Dermis microvascular lymphatic vessel endothelial cell (primary cell): ENCODE measurements at regions not wholly inside any gene's neighbourhood (a gene's known extent, or its start where the extent isn't known, plus 50 kb on each side); places are given as distances from the start of the nearest gene placed in this dataset.
A peak's percentile ranks its signal among the peaks of the same experiment; 100 is the strongest.
"Not testable (repeated sequence)": the region's sequence is repeated elsewhere in the genome, so short reads cannot be mapped to it uniquely, and the experiment has no call there.

Experiments used
- DNase-seq, 2 donors: peaks; one replicate each; pipeline versions ENCODE4 v3.0.0 to v3.0.0-alpha.2; 2010; ENCODE audit warnings: low read depth in 2 of 2

GRCh38 chr11:127873478-127873877 is 713.9 kb downstream of the ETS1 start:
- DNase-seq = no peak

- no peak for DNase-seq
These were observed 721.2 kb downstream of the ETS1 start for GRCh38 chr11:127866109-127866508.

GRCh38 chr11:127864861-127865260 is 722.5 kb downstream of the ETS1 start:
- DNase-seq = no peak

DNA sequence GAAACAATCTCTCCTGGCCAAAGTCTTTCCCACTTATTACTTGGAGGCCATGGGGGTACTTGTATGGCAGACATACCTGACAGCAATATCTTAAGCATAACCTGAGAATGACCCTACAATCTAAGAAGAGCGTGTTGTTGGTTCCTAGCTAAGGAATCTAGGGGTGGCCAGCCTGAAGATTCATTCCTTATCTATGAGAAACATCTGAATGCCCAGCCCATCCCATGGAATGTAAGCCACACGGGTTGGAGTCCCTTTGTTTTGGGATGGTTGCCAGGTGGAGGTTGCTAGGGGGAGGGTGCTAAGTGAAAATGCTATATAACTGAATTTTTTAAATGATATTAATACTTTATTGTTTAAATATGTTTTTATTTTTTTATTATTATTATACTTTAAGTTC is 725.0 kb downstream of the ETS1 start:
- DNase-seq = no peak

DNA sequence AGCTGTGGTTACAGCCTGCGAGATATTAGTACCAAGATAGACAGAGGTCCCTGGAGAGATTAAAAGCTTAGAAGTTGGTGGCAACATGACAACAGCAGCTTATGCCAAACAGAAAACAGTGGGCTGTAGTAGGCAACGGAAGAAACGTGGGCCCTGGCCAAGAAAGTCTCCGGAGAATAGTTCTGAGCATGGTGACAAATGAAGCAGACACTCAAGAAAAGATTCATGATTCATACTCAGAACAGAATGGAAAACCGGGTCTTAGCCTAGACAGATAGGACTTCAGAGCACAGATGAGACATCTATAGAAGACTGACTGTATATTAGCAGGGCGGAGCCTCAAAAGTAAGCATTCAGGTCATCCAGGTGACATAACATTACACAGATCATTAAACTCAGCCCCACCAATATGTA is 727.4 kb downstream of the ETS1 start:
- no peak for DNase-seq

DNA sequence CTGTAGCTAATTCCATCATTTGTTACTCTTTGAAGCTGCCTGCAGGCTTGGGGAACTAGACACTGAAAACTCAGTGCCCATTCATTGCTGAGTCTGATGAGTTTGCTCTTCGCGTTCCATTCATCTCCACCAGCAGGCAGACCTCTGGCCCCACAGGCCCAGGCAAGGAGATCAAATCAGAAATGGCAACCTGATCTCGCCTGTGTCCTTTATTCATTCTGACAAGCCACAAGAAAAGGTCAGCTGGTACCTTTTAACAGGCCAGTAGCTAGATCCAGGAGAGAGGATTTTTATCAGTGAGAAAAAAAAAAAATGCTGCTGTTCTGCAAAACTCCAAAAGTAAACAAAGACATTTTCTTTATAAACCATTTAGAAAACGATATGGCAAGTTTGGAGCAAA is 742.5 kb downstream of the ETS1 start:
- DNase-seq = no peak

DNA sequence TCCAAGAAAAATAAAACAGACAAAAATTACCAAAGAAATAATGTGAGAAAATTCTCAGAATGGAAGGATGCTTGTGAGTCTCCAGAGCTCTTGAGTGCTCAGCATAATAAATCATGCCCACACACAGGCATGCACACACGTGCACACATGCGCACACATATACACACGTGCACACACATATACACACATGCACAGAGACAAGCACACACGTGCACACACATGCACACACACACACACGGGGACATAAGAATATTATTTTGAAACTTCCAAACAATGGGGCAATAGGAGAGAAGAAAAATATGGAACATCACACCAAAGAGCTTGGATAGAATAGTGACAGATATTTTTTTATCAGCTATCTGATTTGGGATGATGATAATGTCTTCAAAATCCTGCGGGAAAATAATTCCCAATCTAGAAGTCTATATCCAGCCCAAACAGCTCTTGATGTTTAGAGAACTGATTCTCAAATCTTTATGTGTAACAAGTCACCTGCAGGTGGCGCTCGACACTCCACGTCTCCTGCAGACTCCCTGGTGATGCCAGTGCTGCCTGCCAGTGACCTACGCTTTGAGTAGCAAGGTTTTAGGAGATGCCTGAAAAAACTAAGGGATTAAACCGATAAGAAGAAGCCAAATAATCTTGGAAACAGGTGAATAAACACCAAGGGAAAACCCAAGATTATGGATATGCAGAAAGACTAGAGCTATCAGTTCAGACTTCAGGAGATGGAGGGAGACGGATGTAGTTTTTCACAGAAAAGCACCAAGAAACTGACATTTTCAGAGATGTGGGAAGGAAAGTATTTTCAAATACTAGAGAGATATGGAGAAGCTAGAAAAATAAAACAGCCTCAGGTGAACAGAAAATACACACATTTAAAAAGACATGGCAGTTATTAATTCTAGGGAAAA is 743.6 kb downstream of the ETS1 start:
- DNase-seq = peak; percentile 12 to 57

DNA sequence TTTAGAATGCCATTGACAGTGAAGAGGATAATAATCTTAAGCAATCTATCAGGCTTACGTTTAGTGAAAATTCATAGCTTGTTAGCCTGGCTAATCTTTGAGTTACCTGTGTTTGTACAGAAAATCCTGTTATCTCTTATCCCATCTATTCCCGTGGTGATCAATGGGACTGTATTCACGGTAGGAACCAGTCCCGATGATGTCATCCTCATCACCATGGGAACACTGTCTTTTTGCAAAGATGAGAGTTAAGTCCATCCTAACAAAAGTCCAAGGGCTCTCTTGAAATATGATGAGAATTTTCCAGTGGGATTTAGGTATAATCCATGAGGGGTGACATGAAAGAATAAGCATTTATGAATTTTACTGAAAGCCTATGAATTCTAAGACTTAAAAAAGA is 762.2 kb downstream of the ETS1 start:
- DNase-seq = no peak

DNA sequence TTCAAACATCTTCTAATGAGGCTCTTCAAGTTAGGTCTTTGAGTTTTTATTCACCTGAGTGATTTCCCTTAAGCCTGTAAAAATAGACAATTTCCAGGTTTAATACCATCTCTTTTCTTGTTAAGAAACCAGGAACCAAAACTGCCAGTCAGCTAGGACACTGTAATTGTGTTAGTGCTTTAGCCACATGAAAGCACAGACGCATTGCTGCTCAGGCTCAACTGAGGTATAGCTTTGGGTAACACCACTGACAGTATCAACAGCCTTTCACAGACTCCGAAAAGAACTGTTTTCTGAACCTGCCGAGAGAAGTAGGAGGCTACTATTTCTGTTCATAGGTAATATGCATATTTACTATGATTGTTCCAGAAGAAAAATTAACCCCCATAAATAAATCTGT is 768.7 kb downstream of the ETS1 start:
- no peak for DNase-seq

- no peak for DNase-seq
These were observed 770.4 kb downstream of the ETS1 start for GRCh38 chr11:127816962-127817361.

DNA sequence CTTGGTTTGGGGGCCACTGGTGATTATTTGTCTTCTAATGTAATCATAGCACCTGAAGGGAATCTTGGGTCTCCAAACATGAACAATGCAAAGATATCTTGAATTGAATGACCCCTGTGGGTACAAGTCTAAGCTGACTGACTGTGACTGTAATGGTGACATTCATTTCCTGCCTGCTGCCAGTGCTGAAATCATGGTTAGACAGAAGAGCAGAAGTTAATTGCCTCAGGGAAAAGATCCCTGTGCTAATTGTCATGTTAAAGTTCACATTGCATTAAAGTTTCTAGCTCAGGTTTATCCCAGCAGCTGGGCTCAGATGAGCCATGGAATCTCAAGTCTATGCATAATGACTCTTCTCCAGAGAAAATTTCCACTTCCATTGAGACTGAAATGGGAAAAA is 772.0 kb downstream of the ETS1 start:
- no peak for DNase-seq

DNA sequence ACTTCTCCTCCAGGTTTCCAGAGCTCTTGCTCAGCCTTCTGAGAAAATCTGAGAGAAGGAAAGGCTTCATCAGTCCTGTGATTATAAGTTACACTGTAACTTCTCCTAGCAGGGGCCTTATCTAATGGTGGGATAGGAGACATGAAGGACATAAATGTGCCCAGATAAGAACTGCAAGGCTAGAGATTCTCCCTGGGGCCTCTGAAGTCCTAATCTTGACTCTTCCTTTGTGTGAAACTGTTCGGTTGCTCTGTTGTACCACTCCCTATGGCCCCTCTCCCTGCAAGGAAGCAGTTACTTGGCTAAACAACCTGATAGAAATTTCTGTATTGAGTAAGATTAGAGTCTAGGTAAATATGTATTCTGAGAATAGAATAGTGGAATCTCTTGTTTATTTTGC is 780.9 kb downstream of the ETS1 start:
- no peak for DNase-seq

DNA sequence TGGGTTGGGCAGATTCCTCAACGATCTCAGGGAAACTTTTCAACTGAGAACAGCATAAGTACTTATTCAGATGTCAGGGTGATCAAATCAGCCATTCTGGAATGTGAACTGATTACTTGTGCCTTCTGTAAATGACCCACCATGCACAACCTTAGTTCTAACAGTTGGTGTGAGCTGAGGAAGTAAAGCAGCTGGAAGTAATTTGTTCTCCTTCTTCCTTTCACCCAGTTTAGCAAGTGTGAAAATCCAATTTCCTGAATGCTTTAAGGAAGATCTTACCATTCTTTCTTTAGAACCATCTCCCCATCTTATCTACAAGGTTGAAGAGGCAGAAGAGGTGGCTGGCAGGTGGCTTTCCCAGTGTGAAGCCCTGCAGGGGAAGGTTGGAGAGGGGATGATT is 781.6 kb downstream of the ETS1 start:
- no peak for DNase-seq

- no peak for DNase-seq
These were observed 782.5 kb downstream of the ETS1 start for GRCh38 chr11:127804747-127805400.

DNA sequence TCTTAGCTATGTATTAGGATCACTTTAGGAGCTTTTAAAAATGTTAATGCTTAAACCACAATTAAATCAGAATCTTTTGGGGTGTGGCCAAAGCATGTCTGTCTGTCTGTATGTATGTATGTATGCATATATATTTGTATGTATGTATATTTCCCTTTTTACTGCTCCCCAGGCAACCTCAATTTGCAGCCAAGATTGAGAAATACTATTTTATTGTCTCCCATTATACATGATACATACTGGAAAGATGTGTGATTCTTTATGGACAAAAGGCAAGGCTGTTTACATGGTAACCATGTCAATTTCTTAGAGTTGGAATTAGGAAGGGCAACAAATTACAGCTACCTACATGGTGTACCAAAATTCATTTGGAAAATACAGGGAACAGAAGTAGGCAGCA is 783.6 kb downstream of the ETS1 start:
- no peak for DNase-seq

GRCh38 chr11:127800989-127801688 is 786.2 kb downstream of the ETS1 start:
- DNase-seq = no peak

- DNase-seq = no peak
These were observed 792.0 kb downstream of the ETS1 start for GRCh38 chr11:127795326-127795725.

DNA sequence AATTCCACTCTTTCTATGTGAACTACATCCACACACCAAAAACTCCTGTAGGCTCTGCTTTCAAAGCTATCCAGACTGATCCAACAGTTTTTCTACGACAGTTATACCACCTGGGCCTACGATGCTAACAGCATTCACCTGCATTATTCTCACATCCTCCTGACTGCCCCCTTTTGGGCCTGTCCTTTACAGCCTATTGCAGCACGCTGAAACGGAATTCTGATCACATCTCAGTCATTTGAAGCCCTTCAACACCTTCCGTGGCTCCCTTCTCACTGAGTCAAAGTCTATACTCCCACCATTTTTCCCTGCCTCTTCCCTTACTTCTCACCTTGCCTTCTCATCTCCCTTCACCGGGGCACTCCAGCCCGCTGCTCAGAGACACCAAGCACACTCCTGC is 791.3 kb upstream of the KIRREL3 start:
- no peak for DNase-seq

DNA sequence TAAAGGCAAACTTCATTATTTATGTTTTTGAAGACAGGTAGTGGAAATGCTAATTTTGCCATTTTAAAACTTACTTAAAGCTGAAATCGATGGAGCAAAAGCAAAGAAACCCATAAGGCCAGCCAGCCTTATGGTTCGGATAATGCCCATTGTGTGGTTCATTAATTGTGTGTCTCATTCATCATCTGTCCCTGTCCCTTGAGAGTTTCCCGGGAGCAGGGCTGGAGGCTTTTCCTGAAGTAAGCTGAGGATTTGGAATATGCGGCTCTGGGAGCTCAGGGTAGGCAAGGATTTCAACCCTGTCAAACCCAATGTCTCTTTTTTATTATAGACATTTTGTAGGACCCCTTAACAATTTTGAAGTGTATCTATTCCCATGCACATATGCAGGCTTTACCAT is 790.0 kb upstream of the KIRREL3 start:
- DNase-seq = no peak

- DNase-seq = no peak
These were observed 789.4 kb upstream of the KIRREL3 start for GRCh38 chr11:127789927-127790326.

- DNase-seq = not testable (repeated sequence)
These were observed 772.4 kb upstream of the KIRREL3 start for GRCh38 chr11:127772938-127773337.

- not testable (repeated sequence) for DNase-seq
These were observed 768.4 kb upstream of the KIRREL3 start for GRCh38 chr11:127768931-127769330.
